ENCODE measurements at regions not wholly inside any gene's neighbourhood (a gene's known extent, or its start where the extent isn't known, plus 50 kb on each side); places are given as distances from the start of the nearest gene placed in this dataset.

GRCh38 chr1:219277304-219278105, 103.8 kb downstream of the LYPLAL1 start:
- FAIRE-seq (no peak), ATAC-seq (no peak), DNase-seq (ENCODE audit: low read depth in 1 of 2, low spot score in 1 of 2) (no peak)
- TF ChIP-seq ZSCAN20 (CRISPR knock-in tag; IDR thresholded peaks at IDR 0.05), result no peak
- no peak for TF ChIP-seq ZNF302 (CRISPR knock-in tag; IDR thresholded peaks at IDR 0.05)
- no peak for TF ChIP-seq PBX3 (IDR thresholded peaks at IDR 0.05)
- no peak for TF ChIP-seq MAFK (IDR thresholded peaks at IDR 0.05; ENCODE audit: partially characterized antibody)
- TF ChIP-seq ATOH8 (CRISPR knock-in tag; IDR thresholded peaks at IDR 0.05; ENCODE audit: low read depth), result no peak
- no peak for TF ChIP-seq HDAC2 (IDR thresholded peaks at IDR 0.05)
- no peak for TF ChIP-seq SMC3 (IDR thresholded peaks at IDR 0.05)
- no peak for TF ChIP-seq MAX (IDR thresholded peaks at IDR 0.05)
- TF ChIP-seq KDM5A (IDR thresholded peaks at IDR 0.05), result no peak
- TF ChIP-seq TP53 (CRISPR knock-in tag; IDR thresholded peaks at IDR 0.05), result no peak
- TF ChIP-seq EHMT2 (IDR thresholded peaks at IDR 0.05; ENCODE audit: low read depth), result no peak
- no peak for TF ChIP-seq KDM1A (IDR thresholded peaks at IDR 0.05; ENCODE audit: low read depth)
- TF ChIP-seq RARB (CRISPR knock-in tag; IDR thresholded peaks at IDR 0.05), result no peak
- no peak overlapping the region for H3K4me3 ChIP-seq
- no peak overlapping the region for H3K27ac ChIP-seq
- ChIA-PET CTCF (interaction anchor here (0.6 kb wide), 1 partner anchor 544 kb away, joined by 5 read pairs; no protein-coding TSS in a partner anchor), POLR2A (no interaction called here)
- no peak overlapping the region for H3K4me2 ChIP-seq
- H3K4me1 ChIP-seq, result peaks cover 38% of the 10 kb centered on the region
- WGBS (ENCODE audit: missing lambda C conversion rate), result 96% methylated on average over 2 of the region's 2 CpGs
- H3K9me3 ChIP-seq, result no peaks in the 10 kb centered on the region

GRCh38 chr1:219276049-219276738, 102.5 kb downstream of the LYPLAL1 start:
- WGBS (ENCODE audit: missing lambda C conversion rate), result 87% methylated on average over 5 of the region's 5 CpGs
- no peak overlapping the region for H3K4me2 ChIP-seq
- no peak overlapping the region for H3K4me3 ChIP-seq
- POLR2A ChIA-PET, result no interaction called here
- FAIRE-seq, result no peak
- no peak overlapping the region for H3K27ac ChIP-seq
- no peak for TF ChIP-seq HOXB5 (CRISPR knock-in tag; IDR thresholded peaks at IDR 0.05)
- TF ChIP-seq HES2 (IDR thresholded peaks at IDR 0.05), result no peak
- no peak for TF ChIP-seq MAFK (IDR thresholded peaks at IDR 0.05; ENCODE audit: partially characterized antibody)
- TF ChIP-seq EHMT2 (IDR thresholded peaks at IDR 0.05; ENCODE audit: low read depth), result no peak
- TF ChIP-seq TP53 (CRISPR knock-in tag; IDR thresholded peaks at IDR 0.05), result no peak
- no peak for TF ChIP-seq USF2 (IDR thresholded peaks at IDR 0.05)
- TF ChIP-seq ZSCAN20 (CRISPR knock-in tag; IDR thresholded peaks at IDR 0.05), result no peak
- TF ChIP-seq POLR2A (IDR thresholded peaks at IDR 0.05; ENCODE audit: low read length), result no peak
- no peak for TF ChIP-seq NR3C1 (IDR thresholded peaks at IDR 0.05)
- CTCF ChIA-PET, result interaction anchor here (1.2 kb wide), 1 partner anchor 10 kb away, joined by 4 read pairs; no protein-coding TSS in a partner anchor
- no peaks in the 10 kb centered on the region for H3K9me3 ChIP-seq
- peaks cover 39% of the 10 kb centered on the region for H3K4me1 ChIP-seq
- ATAC-seq, result no peak
- DNase-seq (ENCODE audit: low read depth in 1 of 2, low spot score in 1 of 2), result no peak

GRCh38 chr1:219273088-219273686, 99.5 kb downstream of the LYPLAL1 start:
- no peak for DNase-seq (ENCODE audit: low read depth in 1 of 2, low spot score in 1 of 2)
- WGBS (ENCODE audit: missing lambda C conversion rate), result 87% methylated on average over 3 of the region's 3 CpGs
- H3K27ac ChIP-seq, result no peak overlapping the region
- ChIA-PET POLR2A (no interaction called here), CTCF (interaction anchor here (0.8 kb wide), 1 partner anchor 112 kb away, joined by 3 read pairs; no protein-coding TSS in a partner anchor)
- ATAC-seq, result no peak
- H3K4me1 ChIP-seq, result peaks cover 26% of the 10 kb centered on the region
- H3K4me3 ChIP-seq, result no peak overlapping the region
- H3K9me3 ChIP-seq, result no peaks in the 10 kb centered on the region
- FAIRE-seq, result no peak
- TF ChIP-seq RFX5 (IDR thresholded peaks at IDR 0.05) (no peak), REST (IDR thresholded peaks at IDR 0.05) (no peak)
- no peak overlapping the region for H3K4me2 ChIP-seq

All from A549 (cell line).